ENCODE measurements at regions not wholly inside any gene's neighbourhood (a gene's known extent, or its start where the extent isn't known, plus 50 kb on each side); places are given as distances from the start of the nearest gene placed in this dataset.

- DNase-seq (ENCODE audit: low read depth): no peak
Measured at GRCh38 chr10:9762966-9763656, 1254.6 kb upstream of the CELF2 start.

- DNase-seq (ENCODE audit: low read depth): no peak
Measured at GRCh38 chr10:9766762-9767161, 1250.9 kb upstream of the CELF2 start.

GRCh38 chr10:9781666-9782065, 1236.0 kb upstream of the CELF2 start:
- DNase-seq (ENCODE audit: low read depth): no peak

GRCh38 chr10:9786101-9786500, 1231.6 kb upstream of the CELF2 start:
- no peak for DNase-seq (ENCODE audit: low read depth)

- DNase-seq (ENCODE audit: low read depth): no peak
Measured at GRCh38 chr10:9786576-9786975, 1231.1 kb upstream of the CELF2 start.

GRCh38 chr10:9789996-9790395, 1227.7 kb upstream of the CELF2 start:
- no peak for DNase-seq (ENCODE audit: low read depth)

GRCh38 chr10:9792181-9792580, 1225.5 kb upstream of the CELF2 start:
- DNase-seq (ENCODE audit: low read depth): no peak

GRCh38 chr10:9796564-9796963, 1221.1 kb upstream of the CELF2 start:
- DNase-seq (ENCODE audit: low read depth): no peak

- DNase-seq (ENCODE audit: low read depth): no peak
Measured at GRCh38 chr10:9800011-9800410, 1217.7 kb upstream of the CELF2 start.

- DNase-seq (ENCODE audit: low read depth): no peak
Measured at GRCh38 chr10:9800571-9800970, 1217.1 kb upstream of the CELF2 start.

GRCh38 chr10:9807846-9808245, 1209.8 kb upstream of the CELF2 start:
- DNase-seq (ENCODE audit: low read depth): no peak

- no peak for DNase-seq (ENCODE audit: low read depth)
Measured at GRCh38 chr10:9811601-9812000, 1206.1 kb upstream of the CELF2 start.

- DNase-seq (ENCODE audit: low read depth): no peak
Measured at GRCh38 chr10:9814285-9814864, 1203.3 kb upstream of the CELF2 start.

- DNase-seq (ENCODE audit: low read depth): no peak
Measured at GRCh38 chr10:9819756-9820494, 1197.7 kb upstream of the CELF2 start.

- no peak for DNase-seq (ENCODE audit: low read depth)
Measured at GRCh38 chr10:9823268-9823930, 1194.3 kb upstream of the CELF2 start.

- no peak for DNase-seq (ENCODE audit: low read depth)
Measured at GRCh38 chr10:9824631-9825071, 1193.0 kb upstream of the CELF2 start.

GRCh38 chr10:9825491-9826018, 1192.1 kb upstream of the CELF2 start:
- no peak for DNase-seq (ENCODE audit: low read depth)

GRCh38 chr10:9828110-9828509, 1189.6 kb upstream of the CELF2 start:
- DNase-seq (ENCODE audit: low read depth): no peak

- DNase-seq (ENCODE audit: low read depth): no peak
Measured at GRCh38 chr10:9833942-9834341, 1183.7 kb upstream of the CELF2 start.

- no peak for DNase-seq (ENCODE audit: low read depth)
Measured at GRCh38 chr10:9834434-9834833, 1183.2 kb upstream of the CELF2 start.

- no peak for DNase-seq (ENCODE audit: low read depth)
Measured at GRCh38 chr10:9845075-9845474, 1172.6 kb upstream of the CELF2 start.

GRCh38 chr10:9848278-9848677, 1169.4 kb upstream of the CELF2 start:
- DNase-seq (ENCODE audit: low read depth): no peak

- no peak for DNase-seq (ENCODE audit: low read depth)
Measured at GRCh38 chr10:9848981-9849380, 1168.7 kb upstream of the CELF2 start.

All from activated gamma-delta T cell treated with anti-CD3 and anti-CD28 coated beads, Interleukin-2, amount 50 U/mL, for 16 hours (primary cell).